DOHH2 (cell line): ENCODE measurements at regions not wholly inside any gene's neighbourhood (a gene's known extent, or its start where the extent isn't known, plus 50 kb on each side); places are given as distances from the start of the nearest gene placed in this dataset.

Experiments
- H3F3A ChIP-seq: fragments of 200-600 bp; sonication (generic), shearing (Covaris generic); 2 replicates; pipeline ENCODE4 v1.6.0; 2016; ENCODE audit warnings: antibody characterized with exemption, mild to moderate bottlenecking; ENCODE audit not compliant: control insufficient read depth, insufficient read depth
- H3K27ac ChIP-seq: fragments of 200-600 bp; sonication (generic); 2 replicates; pipeline ENCODE4 v1.5.1; 2014; ENCODE audit warnings: low read depth, mild to moderate bottlenecking, low read length, moderate library complexity
- H3K27me3 ChIP-seq: fragments of 200-600 bp; sonication (generic); 2 replicates; pipeline ENCODE4 v1.6.1; 2014; ENCODE audit warnings: mild to moderate bottlenecking, low read length, mixed read lengths; ENCODE audit not compliant: control insufficient read depth
- H3K36me3 ChIP-seq: fragments of 200-600 bp; sonication (generic); 2 replicates; pipeline ENCODE4 v1.6.1; 2014; ENCODE audit warnings: mild to moderate bottlenecking, low read length, moderate library complexity, mixed read lengths; ENCODE audit not compliant: control insufficient read depth
- H3K4me1 ChIP-seq: fragments of 200-600 bp; sonication (generic); 2 replicates; pipeline ENCODE4 v1.6.1; 2014; ENCODE audit warnings: mild to moderate bottlenecking, low read length, mixed read lengths; ENCODE audit not compliant: control insufficient read depth
- H3K4me2 ChIP-seq: fragments of 200-600 bp; sonication (generic); 2 replicates; pipeline ENCODE4 v1.6.0; 2014; ENCODE audit warnings: mild to moderate bottlenecking, low read length, moderate library complexity
- H3K4me3 ChIP-seq: fragments of 200-600 bp; sonication (generic); 2 replicates; pipeline ENCODE4 v1.5.1; 2014; ENCODE audit warnings: mild to moderate bottlenecking, low read length, mixed read lengths
- H3K79me2 ChIP-seq: fragments of 200-600 bp; sonication (generic); 2 replicates; pipeline ENCODE4 v1.6.1; 2014; ENCODE audit warnings: mild to moderate bottlenecking, low read length, mixed read lengths; ENCODE audit not compliant: control insufficient read depth
- H3K9me2 ChIP-seq: fragments of 200-600 bp; sonication (generic); replicated peaks from 2 replicates; pipeline ENCODE4 v1.6.1; 2014; ENCODE audit warnings: mild to moderate bottlenecking, low read length, mixed read lengths; ENCODE audit not compliant: control insufficient read depth
- H3K9me3 ChIP-seq: fragments of 200-600 bp; sonication (generic); 2 replicates; pipeline ENCODE4 v1.6.1; 2014; ENCODE audit warnings: antibody characterized with exemption, low read length, mixed read lengths; ENCODE audit not compliant: control insufficient read depth, insufficient read depth
- H4K20me1 ChIP-seq: fragments of 200-600 bp; sonication (generic); 2 replicates; pipeline ENCODE4 v1.6.0; 2014; ENCODE audit warnings: low read depth, mild to moderate bottlenecking, antibody characterized with exemption, low read length, moderate library complexity; ENCODE audit not compliant: control insufficient read depth, insufficient read depth
- EZH2phosphoT487 ChIP-seq: fragments of 200-600 bp; sonication (generic); IDR thresholded peaks from 2 replicates; pipeline ENCODE4 v1.6.1; 2017; ENCODE audit warnings: borderline replicate concordance, mild to moderate bottlenecking, antibody characterized with exemption, low read length, moderate library complexity, mixed read lengths
- TF ChIP-seq, protein P1 (sequence below): fragments of 200-600 bp; sonication (generic); IDR thresholded peaks from one replicate; pipeline ENCODE4 v1.5.1; 2014; ENCODE audit warnings: antibody characterized with exemption, mild to moderate bottlenecking, low read depth, low read length; ENCODE audit not compliant: poor library complexity, severe bottlenecking

DNA sequence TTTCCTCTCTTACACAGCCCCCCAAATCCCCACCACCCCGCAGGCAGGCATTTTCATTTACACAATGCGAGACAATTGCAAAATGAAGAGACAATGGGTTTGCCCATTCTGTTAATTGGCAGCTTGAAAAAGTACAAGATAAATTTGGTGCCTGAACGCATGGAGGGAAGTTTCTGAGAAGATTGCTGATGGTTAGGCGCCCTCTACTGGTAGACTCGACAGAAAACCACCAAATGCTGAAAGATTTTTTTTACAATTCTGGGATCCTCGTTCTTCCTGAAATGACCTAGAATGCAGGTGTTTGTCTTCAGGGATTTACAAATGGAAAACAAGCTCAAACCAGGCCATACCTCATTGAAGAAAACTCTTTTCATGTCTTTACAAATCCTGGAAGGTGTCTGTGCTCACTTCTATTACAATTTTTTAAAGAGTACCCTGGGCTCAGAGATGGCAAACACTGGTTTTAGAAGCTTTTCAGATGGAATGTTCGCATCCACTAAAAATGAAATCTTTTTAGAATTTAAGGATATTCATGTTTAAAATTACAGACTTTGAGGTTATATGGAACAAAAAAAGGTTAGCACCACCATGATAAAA lies 338.5 kb downstream of the PMP22 start:
- Histone ChIP-seq H3K27ac (no peak overlapping the region), H3K9me3 (no peaks in the 10 kb centered on the region), H3K36me3 (no peaks in the 10 kb centered on the region), H3K9me2 (no peaks in the 10 kb centered on the region), H3K4me2 (no peak overlapping the region), H3K4me1 (no peaks in the 10 kb centered on the region), H3K79me2 (no peaks in the 10 kb centered on the region), H3K27me3 (no peaks in the 10 kb centered on the region), H3F3A (no peaks in the 10 kb centered on the region), H4K20me1 (no peaks in the 10 kb centered on the region), H3K4me3 (no peak overlapping the region)
- no peak for TF ChIP-seq EZH2phosphoT487
- TF ChIP-seq, protein P1, sequence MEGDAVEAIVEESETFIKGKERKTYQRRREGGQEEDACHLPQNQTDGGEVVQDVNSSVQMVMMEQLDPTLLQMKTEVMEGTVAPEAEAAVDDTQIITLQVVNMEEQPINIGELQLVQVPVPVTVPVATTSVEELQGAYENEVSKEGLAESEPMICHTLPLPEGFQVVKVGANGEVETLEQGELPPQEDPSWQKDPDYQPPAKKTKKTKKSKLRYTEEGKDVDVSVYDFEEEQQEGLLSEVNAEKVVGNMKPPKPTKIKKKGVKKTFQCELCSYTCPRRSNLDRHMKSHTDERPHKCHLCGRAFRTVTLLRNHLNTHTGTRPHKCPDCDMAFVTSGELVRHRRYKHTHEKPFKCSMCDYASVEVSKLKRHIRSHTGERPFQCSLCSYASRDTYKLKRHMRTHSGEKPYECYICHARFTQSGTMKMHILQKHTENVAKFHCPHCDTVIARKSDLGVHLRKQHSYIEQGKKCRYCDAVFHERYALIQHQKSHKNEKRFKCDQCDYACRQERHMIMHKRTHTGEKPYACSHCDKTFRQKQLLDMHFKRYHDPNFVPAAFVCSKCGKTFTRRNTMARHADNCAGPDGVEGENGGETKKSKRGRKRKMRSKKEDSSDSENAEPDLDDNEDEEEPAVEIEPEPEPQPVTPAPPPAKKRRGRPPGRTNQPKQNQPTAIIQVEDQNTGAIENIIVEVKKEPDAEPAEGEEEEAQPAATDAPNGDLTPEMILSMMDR = peak; percentile 83

DNA sequence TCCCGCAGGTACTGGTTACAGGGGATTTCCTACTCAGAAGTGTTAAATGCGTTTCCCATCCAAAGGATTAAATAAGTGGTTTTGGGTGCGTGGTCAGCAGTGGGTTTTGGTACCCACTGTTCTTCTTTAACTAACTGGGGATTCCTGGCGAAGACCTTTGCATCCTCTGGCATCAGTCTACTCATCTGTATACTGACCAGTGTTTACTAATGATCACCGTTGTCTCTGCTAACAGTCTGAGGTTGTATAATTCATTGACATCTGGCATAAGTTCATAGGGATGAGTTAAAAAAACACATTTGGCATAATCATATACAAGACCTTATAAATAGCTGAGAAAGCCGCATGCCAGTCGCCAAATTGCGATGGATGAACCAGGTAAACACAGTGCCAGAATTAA lies 339.1 kb downstream of the PMP22 start:
- no peaks in the 10 kb centered on the region for H3K9me2 ChIP-seq
- no peaks in the 10 kb centered on the region for H4K20me1 ChIP-seq
- no peaks in the 10 kb centered on the region for H3K36me3 ChIP-seq
- no peaks in the 10 kb centered on the region for H3F3A ChIP-seq
- no peaks in the 10 kb centered on the region for H3K79me2 ChIP-seq
- H3K4me3 ChIP-seq = no peak overlapping the region
- no peak overlapping the region for H3K4me2 ChIP-seq
- no peaks in the 10 kb centered on the region for H3K27me3 ChIP-seq
- H3K9me3 ChIP-seq = no peaks in the 10 kb centered on the region
- TF ChIP-seq, protein P1 = no peak
- no peak for TF ChIP-seq EZH2phosphoT487
- H3K4me1 ChIP-seq = no peaks in the 10 kb centered on the region
- H3K27ac ChIP-seq = no peak overlapping the region

DNA sequence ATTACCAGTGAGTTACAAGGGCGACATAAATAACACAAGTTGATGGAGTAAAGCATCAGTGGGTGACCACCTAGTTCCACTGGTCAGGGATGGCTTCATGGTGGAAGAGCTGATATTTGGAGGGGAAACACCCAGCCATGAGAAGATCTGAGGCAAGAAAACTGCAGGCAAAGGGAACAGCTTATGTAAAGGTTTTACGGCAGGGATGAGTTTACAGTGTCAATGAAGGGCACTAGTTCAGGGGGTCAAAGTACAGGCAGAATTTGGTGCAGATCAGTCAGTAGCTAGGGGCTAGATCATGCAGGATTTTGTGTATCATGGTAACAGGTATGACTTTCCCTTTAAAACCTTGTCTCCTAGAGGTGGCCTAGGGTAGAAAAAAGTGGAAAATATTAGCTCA lies 339.6 kb downstream of the PMP22 start:
- no peaks in the 10 kb centered on the region for H3F3A ChIP-seq
- no peaks in the 10 kb centered on the region for H3K27me3 ChIP-seq
- TF ChIP-seq, protein P1 = no peak
- no peak for TF ChIP-seq EZH2phosphoT487
- H3K79me2 ChIP-seq = no peaks in the 10 kb centered on the region
- no peak overlapping the region for H3K27ac ChIP-seq
- no peak overlapping the region for H3K4me2 ChIP-seq
- no peaks in the 10 kb centered on the region for H3K4me1 ChIP-seq
- H3K36me3 ChIP-seq = no peaks in the 10 kb centered on the region
- H3K9me2 ChIP-seq = no peaks in the 10 kb centered on the region
- no peaks in the 10 kb centered on the region for H4K20me1 ChIP-seq
- H3K4me3 ChIP-seq = no peak overlapping the region
- no peaks in the 10 kb centered on the region for H3K9me3 ChIP-seq

DNA sequence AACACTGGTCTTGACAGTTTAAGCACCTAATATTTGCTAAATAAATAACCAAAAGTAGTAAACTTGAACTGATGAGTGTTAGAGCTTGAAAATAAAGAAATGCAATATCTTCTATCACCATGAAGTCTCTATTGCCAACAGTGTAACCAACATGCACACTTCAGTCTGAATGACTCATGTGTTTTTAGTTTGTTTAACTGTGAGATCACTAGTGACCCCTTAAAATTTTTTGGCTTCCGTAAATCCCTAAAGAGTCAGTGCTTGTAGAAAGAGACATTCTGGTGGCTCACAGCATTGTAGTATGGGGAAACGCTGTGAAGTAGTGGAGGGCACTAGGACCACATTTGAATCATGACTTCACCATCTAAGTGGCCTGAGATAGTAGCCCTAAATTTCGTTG lies 341.1 kb downstream of the PMP22 start:
- no peaks in the 10 kb centered on the region for H3K79me2 ChIP-seq
- H3K4me3 ChIP-seq = no peak overlapping the region

More for the DNA sequence above, 341.1 kb downstream of the PMP22 start:
- Histone ChIP-seq H3K9me3 (no peaks in the 10 kb centered on the region), H3F3A (no peaks in the 10 kb centered on the region), H3K4me1 (no peaks in the 10 kb centered on the region), H3K27ac (no peak overlapping the region), H3K9me2 (no peaks in the 10 kb centered on the region), H3K4me2 (no peak overlapping the region), H4K20me1 (no peaks in the 10 kb centered on the region), H3K36me3 (no peaks in the 10 kb centered on the region), H3K27me3 (no peaks in the 10 kb centered on the region)
- TF ChIP-seq EZH2phosphoT487 = no peak
- TF ChIP-seq, protein P1 = no peak
